ENCODE measurements at regions not wholly inside any gene's neighbourhood (a gene's known extent, or its start where the extent isn't known, plus 50 kb on each side); places are given as distances from the start of the nearest gene placed in this dataset.
A peak's percentile ranks its signal among the peaks of the same experiment; 100 is the strongest.

GRCh38 chr20:57807401-57808263, 97.8 kb upstream of the PMEPA1 start:
- no peak for DNase-seq (ENCODE audit: low spot score)

- DNase-seq (ENCODE audit: low spot score), result no peak
These were observed 97.2 kb upstream of the PMEPA1 start for GRCh38 chr20:57806975-57807374.

GRCh38 chr20:57806476-57806875, 96.7 kb upstream of the PMEPA1 start:
- no peak for DNase-seq (ENCODE audit: low spot score)

- DNase-seq (ENCODE audit: low spot score), result no peak
These were observed 95.9 kb upstream of the PMEPA1 start for GRCh38 chr20:57805747-57806146.

GRCh38 chr20:57804470-57805250, 94.8 kb upstream of the PMEPA1 start:
- no peak for DNase-seq (ENCODE audit: low spot score)

GRCh38 chr20:57803508-57804005, 93.7 kb upstream of the PMEPA1 start:
- DNase-seq (ENCODE audit: low spot score), result no peak

GRCh38 chr20:57802765-57803507, 93.1 kb upstream of the PMEPA1 start:
- DNase-seq (ENCODE audit: low spot score), result no peak

- DNase-seq (ENCODE audit: low spot score), result no peak
These were observed 91.8 kb upstream of the PMEPA1 start for GRCh38 chr20:57801581-57801980.

- no peak for DNase-seq (ENCODE audit: low spot score)
These were observed 91.1 kb upstream of the PMEPA1 start for GRCh38 chr20:57800791-57801430.

- no peak for DNase-seq (ENCODE audit: low spot score)
These were observed 87.6 kb upstream of the PMEPA1 start for GRCh38 chr20:57797401-57797800.

GRCh38 chr20:57795977-57796560, 86.3 kb upstream of the PMEPA1 start:
- DNase-seq (ENCODE audit: low spot score), result peak; percentile 34

- peak; percentile 40 for DNase-seq (ENCODE audit: low spot score)
These were observed 85.5 kb upstream of the PMEPA1 start for GRCh38 chr20:57795342-57795697.

- peak; percentile 60 for DNase-seq (ENCODE audit: low spot score)
These were observed 85.0 kb upstream of the PMEPA1 start for GRCh38 chr20:57794600-57795341.

GRCh38 chr20:57794036-57794435, 84.2 kb upstream of the PMEPA1 start:
- DNase-seq (ENCODE audit: low spot score), result peak; percentile 51

- peak; percentile 45 for DNase-seq (ENCODE audit: low spot score)
These were observed 83.6 kb upstream of the PMEPA1 start for GRCh38 chr20:57793421-57793820.

GRCh38 chr20:57792386-57793080, 82.7 kb upstream of the PMEPA1 start:
- DNase-seq (ENCODE audit: low spot score), result peak; percentile 54

- DNase-seq (ENCODE audit: low spot score), result peak; percentile 44
These were observed 82.2 kb upstream of the PMEPA1 start for GRCh38 chr20:57791966-57792365.

GRCh38 chr20:57791178-57791962, 81.6 kb upstream of the PMEPA1 start:
- DNase-seq (ENCODE audit: low spot score), result peak; percentile 33

GRCh38 chr20:57790176-57790575, 80.4 kb upstream of the PMEPA1 start:
- DNase-seq (ENCODE audit: low spot score), result peak; percentile 37

Measured in left forelimb (tissue), 1 donor.